ENCODE measurements at regions not wholly inside any gene's neighbourhood (a gene's known extent, or its start where the extent isn't known, plus 50 kb on each side); places are given as distances from the start of the nearest gene placed in this dataset.

GRCh38 chr5:98292496-98292895, 481.0 kb upstream of the RGMB start:
- H3K27me3 ChIP-seq, result no peaks in the 10 kb centered on the region
- H3K4me3 ChIP-seq, result no peak overlapping the region
- no peak for TF ChIP-seq CTCF (IDR thresholded peaks at IDR 0.05)
- no peak for TF ChIP-seq POLR2A (IDR thresholded peaks at IDR 0.05)
- H3K9me3 ChIP-seq, result no peaks in the 10 kb centered on the region
- no peaks in the 10 kb centered on the region for H3K4me1 ChIP-seq
- no peaks in the 10 kb centered on the region for H3K36me3 ChIP-seq
- no peak for DNase-seq
- H3K27ac ChIP-seq, result no peak overlapping the region
- intact Hi-C loops (cut with DNase I; ENCODE audit: low total_unique reads), result no loop called here

GRCh38 chr5:98296426-98296825, 477.0 kb upstream of the RGMB start:
- TF ChIP-seq CTCF (IDR thresholded peaks at IDR 0.05), result no peak
- TF ChIP-seq POLR2A (IDR thresholded peaks at IDR 0.05), result no peak
- no peak overlapping the region for H3K27ac ChIP-seq
- no peak for DNase-seq
- H3K4me3 ChIP-seq, result no peak overlapping the region
- no peaks in the 10 kb centered on the region for H3K4me1 ChIP-seq
- no peaks in the 10 kb centered on the region for H3K27me3 ChIP-seq
- intact Hi-C loops (cut with DNase I; ENCODE audit: low total_unique reads), result no loop called here
- H3K36me3 ChIP-seq, result no peaks in the 10 kb centered on the region
- H3K9me3 ChIP-seq, result no peaks in the 10 kb centered on the region

GRCh38 chr5:98299435-98299834, 474.0 kb upstream of the RGMB start:
- intact Hi-C loops (cut with DNase I; ENCODE audit: low total_unique reads), result no loop called here
- H3K36me3 ChIP-seq, result no peaks in the 10 kb centered on the region
- no peaks in the 10 kb centered on the region for H3K9me3 ChIP-seq
- H3K4me1 ChIP-seq, result no peaks in the 10 kb centered on the region
- H3K27me3 ChIP-seq, result no peaks in the 10 kb centered on the region
- no peak overlapping the region for H3K4me3 ChIP-seq
- no peak overlapping the region for H3K27ac ChIP-seq
- DNase-seq, result no peak
- TF ChIP-seq POLR2A (IDR thresholded peaks at IDR 0.05) (no peak), CTCF (IDR thresholded peaks at IDR 0.05) (no peak)

GRCh38 chr5:98301547-98301946, 471.9 kb upstream of the RGMB start:
- Histone ChIP-seq H3K4me1 (no peaks in the 10 kb centered on the region), H3K27ac (no peak overlapping the region), H3K27me3 (no peaks in the 10 kb centered on the region), H3K9me3 (no peaks in the 10 kb centered on the region), H3K36me3 (no peaks in the 10 kb centered on the region), H3K4me3 (no peak overlapping the region)
- intact Hi-C loops (cut with DNase I; ENCODE audit: low total_unique reads), result no loop called here
- no peak for DNase-seq
- TF ChIP-seq POLR2A (IDR thresholded peaks at IDR 0.05) (no peak), CTCF (IDR thresholded peaks at IDR 0.05) (no peak)

- H3K4me3 ChIP-seq, result no peak overlapping the region
- H3K27me3 ChIP-seq, result no peaks in the 10 kb centered on the region
- no peaks in the 10 kb centered on the region for H3K9me3 ChIP-seq
- intact Hi-C loops (cut with DNase I; ENCODE audit: low total_unique reads), result no loop called here
- DNase-seq, result no peak
- no peak overlapping the region for H3K27ac ChIP-seq
- no peak for TF ChIP-seq CTCF (IDR thresholded peaks at IDR 0.05)
- no peak for TF ChIP-seq POLR2A (IDR thresholded peaks at IDR 0.05)
- H3K36me3 ChIP-seq, result no peaks in the 10 kb centered on the region
- H3K4me1 ChIP-seq, result no peaks in the 10 kb centered on the region
These were observed 465.7 kb upstream of the RGMB start for GRCh38 chr5:98307811-98308210.

All from uterus (tissue), 3 donors.